HG03469 (cell line): ENCODE measurements at regions not wholly inside any gene's neighbourhood (a gene's known extent, or its start where the extent isn't known, plus 50 kb on each side); places are given as distances from the start of the nearest gene placed in this dataset.
"Not testable (repeated sequence)": the region's sequence is repeated elsewhere in the genome, so short reads cannot be mapped to it uniquely, and the experiment has no call there.

Experiments used
- ATAC-seq: cut with Tn5 transposase; IDR thresholded peaks from one replicate; pipeline ENCODE4 v1.9.1; 2021; ENCODE audit warnings: mild to moderate bottlenecking, moderate library complexity, moderate number of reproducible peaks; ENCODE audit not compliant: unreplicated experiment

GRCh38 chr15:26129852-26130251 lies 266.7 kb upstream of the ATP10A start:
- no peak for ATAC-seq

- ATAC-seq: no peak
Measured at GRCh38 chr15:26128611-26129140, 265.5 kb upstream of the ATP10A start.

GRCh38 chr15:26126819-26127387 lies 263.8 kb upstream of the ATP10A start:
- no peak for ATAC-seq

- ATAC-seq: no peak
Measured at GRCh38 chr15:26126070-26126469, 262.9 kb upstream of the ATP10A start.

- ATAC-seq: no peak
Measured at GRCh38 chr15:26125664-26126063, 262.5 kb upstream of the ATP10A start.

GRCh38 chr15:26119322-26119721 lies 256.2 kb upstream of the ATP10A start:
- ATAC-seq: no peak

- no peak for ATAC-seq
Measured at GRCh38 chr15:26115229-26115943, 252.3 kb upstream of the ATP10A start.

- ATAC-seq: not testable (repeated sequence)
Measured at GRCh38 chr15:26114128-26114527, 251.0 kb upstream of the ATP10A start.

- no peak for ATAC-seq
Measured at GRCh38 chr15:26113296-26113695, 250.2 kb upstream of the ATP10A start.

- ATAC-seq: no peak
Measured at GRCh38 chr15:26109203-26109602, 246.1 kb upstream of the ATP10A start.

GRCh38 chr15:26106556-26106955 lies 243.4 kb upstream of the ATP10A start:
- ATAC-seq: no peak

GRCh38 chr15:26103002-26103404 lies 239.9 kb upstream of the ATP10A start:
- ATAC-seq: no peak

- no peak for ATAC-seq
Measured at GRCh38 chr15:26102365-26102764, 239.2 kb upstream of the ATP10A start.

GRCh38 chr15:26101443-26101842 lies 238.3 kb upstream of the ATP10A start:
- no peak for ATAC-seq

GRCh38 chr15:26098801-26099200 lies 235.7 kb upstream of the ATP10A start:
- ATAC-seq: no peak

GRCh38 chr15:26097216-26097615 lies 234.1 kb upstream of the ATP10A start:
- no peak for ATAC-seq

GRCh38 chr15:26096581-26096980 lies 233.5 kb upstream of the ATP10A start:
- ATAC-seq: no peak

- no peak for ATAC-seq
Measured at GRCh38 chr15:26095710-26096330, 232.7 kb upstream of the ATP10A start.

GRCh38 chr15:26091184-26091583 lies 228.1 kb upstream of the ATP10A start:
- no peak for ATAC-seq

GRCh38 chr15:26087881-26088280 lies 224.8 kb upstream of the ATP10A start:
- no peak for ATAC-seq

GRCh38 chr15:26087395-26087794 lies 224.3 kb upstream of the ATP10A start:
- ATAC-seq: no peak

- no peak for ATAC-seq
Measured at GRCh38 chr15:26084771-26085170, 221.6 kb upstream of the ATP10A start.
